NCI-H345 treated with DMSO at 0.1 percent for 48 hours (cell line): ENCODE measurements at regions not wholly inside any gene's neighbourhood (a gene's known extent, or its start where the extent isn't known, plus 50 kb on each side); places are given as distances from the start of the nearest gene placed in this dataset.
A peak's percentile ranks its signal among the peaks of the same experiment; 100 is the strongest.

Source experiments
- DNase-seq: peaks from one replicate; lab custom pipeline; 2025; ENCODE audit not compliant: unreplicated experiment; lab: John Stamatoyannopoulos, UW

DNA sequence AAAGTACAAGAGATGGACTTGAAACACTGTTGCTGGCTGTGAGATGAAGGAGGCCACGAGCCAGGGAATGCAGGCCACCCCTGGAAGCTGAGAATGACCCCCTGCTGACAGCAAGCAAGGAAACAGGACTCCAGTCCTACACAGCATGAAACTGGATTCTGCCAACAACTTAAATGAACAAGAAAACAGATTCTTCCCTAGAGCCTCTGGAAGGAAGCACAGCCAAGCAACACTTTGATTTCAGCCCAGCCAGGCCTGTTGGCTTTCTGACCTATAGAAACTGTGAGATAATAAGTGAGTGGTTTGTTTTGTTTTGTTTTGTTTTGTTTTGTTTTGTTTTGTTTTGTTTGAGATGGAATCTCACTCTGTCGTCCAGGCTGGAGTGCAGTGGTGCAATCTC is 105.3 kb upstream of the CACNA1A start:
- no peak for DNase-seq

DNA sequence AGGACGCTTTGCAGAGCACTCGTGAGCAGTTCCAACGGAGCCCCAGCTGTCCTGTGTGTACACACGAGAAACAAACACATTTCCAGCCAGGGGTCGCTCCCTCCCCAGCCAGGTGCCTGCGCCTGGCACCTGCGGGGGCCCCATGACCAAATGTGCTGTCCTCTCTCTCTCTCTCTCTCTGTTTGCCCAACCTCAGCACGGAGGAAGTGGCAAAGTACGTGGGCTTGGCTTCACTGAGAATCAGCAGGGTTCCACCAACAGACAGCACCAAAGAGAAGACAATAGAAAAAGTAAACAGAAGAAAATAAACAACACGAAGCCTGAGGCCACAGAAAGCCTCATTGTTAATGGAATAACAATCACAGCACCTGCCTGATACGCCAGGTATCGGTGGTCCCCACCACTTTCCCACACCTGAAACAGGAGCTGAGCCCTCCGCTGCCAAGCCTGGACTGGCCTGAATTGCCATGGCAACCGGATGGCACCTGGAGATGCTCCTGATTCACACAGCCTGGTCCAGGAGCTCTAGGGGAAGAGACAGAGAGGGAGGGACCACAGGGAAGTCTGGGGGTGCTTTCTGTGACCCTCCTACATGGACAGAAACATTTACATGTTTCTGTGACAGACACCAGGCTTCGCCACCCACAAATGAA is 103.9 kb upstream of the CACNA1A start:
- peak; percentile 94 for DNase-seq

DNA sequence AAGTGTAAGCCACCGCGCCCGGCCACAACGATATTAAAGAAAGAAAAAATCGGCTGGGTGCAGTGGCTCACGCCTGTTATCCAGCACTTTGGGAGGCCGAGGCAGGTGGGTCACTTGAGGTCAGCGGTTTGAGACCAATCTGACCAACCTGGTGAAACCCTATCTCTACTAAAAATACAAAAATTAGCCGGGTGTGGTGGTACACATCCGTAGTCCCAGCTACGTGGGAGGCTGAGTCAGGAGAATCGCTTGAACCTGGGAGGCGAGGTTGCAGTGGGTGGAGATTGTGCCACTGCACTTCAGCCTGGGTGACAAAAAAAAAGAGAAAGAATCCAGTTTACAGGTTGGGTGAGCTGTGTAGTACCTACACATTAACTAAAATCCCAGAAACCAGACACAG is 99.9 kb upstream of the CACNA1A start:
- no peak for DNase-seq

DNA sequence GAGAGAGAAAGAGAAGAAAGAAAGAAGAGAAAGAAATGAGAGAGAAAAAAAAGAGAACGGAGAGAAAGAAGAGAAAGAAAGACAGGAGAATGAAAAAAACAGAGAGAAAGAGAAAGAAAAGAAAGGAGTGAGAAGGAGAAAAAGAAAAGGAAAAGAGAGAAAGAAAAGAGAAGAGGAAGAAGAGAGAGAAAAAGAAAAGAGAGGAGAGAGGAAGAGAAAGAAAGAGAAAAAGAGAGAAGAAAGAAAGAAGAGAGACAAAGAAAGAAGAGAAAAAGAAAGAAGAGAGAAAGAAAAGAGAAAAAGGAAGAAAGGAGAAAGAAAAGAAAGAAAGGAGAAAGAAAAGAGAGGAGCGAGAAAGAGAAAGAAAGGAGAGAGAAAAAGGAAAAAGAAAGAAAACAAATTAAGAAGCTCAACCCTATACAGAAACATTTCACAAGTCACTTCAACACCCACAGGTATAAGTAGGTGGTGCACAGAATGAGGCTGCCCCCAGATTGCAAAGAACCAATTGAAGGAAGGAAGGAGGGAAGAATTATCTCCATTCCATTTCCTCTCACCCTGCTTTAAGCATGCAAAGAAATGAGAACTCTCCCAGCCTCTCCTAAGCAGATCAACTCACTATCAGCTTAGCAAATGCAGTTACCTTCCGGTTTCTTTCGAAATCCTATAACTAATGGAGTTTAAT is 98.8 kb upstream of the CACNA1A start:
- DNase-seq = no peak

DNA sequence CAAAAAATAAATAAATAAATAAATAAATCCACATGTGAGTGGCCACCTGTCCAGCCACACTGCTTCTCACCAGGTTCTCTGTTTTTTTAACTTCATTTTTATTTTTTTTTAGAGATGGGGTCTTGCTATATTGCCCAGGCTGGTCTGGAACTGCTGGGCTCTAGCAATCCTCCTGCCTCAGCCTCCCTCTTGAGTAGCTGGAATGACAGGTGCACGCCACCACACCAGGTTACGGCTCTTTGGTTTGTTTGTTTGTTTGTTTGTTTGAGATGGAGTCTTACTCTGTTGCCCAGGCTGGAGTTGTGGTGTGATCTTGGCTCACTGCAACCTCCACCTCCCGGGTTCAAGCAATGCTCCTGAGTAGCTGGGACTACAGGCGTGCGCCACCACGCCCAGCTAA is 94.5 kb upstream of the CACNA1A start:
- DNase-seq = no peak

DNA sequence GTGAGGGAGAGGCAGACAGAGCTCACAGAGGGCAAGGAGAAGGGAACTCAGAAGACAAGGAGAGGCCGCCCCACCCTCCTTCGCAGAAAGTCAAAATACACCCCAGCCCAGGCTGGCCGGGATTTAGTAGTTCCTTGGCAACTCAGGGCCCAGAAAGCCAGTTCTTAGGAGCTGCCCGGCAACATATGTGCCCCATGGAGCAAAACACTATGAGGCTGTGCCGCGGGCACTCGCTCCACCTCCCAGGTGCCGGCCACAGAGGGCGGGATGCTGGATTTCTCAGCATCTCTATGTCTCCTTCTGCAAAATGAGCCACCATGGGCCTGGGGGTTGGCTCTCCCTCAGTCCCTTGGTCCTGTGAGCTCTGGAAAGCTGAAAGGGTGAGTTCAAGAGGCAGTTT is 93.8 kb upstream of the CACNA1A start:
- no peak for DNase-seq

DNA sequence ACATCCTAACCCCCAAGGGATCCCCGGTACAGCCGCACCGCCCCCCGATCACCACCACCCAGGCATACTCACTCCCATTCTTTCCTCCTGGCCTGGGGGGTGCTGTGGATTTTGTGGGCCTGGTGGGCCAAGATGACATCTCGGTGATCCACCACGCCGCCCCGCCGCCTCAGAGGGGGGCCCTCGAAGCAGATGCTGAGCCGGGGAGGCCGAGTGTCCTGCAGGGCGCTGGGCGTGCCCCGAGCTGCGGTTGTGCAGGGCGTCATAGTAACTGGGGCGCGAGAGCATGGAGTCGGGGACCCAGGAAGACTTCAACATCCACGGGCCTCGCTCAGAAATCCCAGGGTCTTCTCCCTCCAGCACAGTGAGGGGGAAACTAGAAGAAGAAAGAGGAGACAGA is 93.4 kb upstream of the CACNA1A start:
- no peak for DNase-seq

DNA sequence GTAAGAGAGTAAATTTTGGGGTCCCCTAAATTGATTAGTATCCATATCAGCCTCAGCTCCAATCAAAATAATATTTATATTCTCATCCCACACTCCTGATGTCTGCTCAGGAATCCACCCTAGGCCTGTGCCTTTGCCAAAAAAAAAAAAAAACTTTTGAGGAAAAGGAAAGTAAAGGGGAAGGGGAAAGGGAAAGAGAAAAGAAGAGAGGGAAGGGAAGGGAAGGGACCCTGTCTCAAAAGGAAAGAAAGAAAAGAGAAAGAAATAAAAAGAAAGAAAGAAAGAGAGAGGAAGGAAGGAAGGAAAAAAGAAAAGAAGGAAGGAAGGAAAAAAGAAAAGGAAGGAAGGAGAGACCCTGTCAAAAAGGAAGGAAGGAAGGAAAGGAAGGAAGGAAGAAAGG is 91.8 kb upstream of the CACNA1A start:
- no peak for DNase-seq

DNA sequence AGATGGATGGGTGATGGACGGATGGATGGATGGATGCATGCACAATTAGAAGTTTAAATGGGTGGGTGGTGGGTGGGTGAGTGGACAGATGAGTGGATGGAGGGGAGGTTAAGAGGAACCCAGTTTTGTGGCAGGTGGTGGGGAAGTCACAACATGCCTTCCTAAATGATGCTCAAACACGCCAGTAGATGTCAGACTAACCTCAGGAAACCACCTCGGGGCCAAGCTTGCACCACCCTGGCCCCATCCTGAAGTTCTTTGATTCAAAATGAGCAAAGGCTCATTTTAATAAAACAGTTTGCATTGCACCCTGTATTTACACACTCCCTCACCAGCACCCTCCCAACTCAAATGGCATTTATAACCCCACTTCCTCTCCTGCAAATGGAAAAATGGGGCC is 91.4 kb upstream of the CACNA1A start:
- peak; percentile 51 for DNase-seq

DNA sequence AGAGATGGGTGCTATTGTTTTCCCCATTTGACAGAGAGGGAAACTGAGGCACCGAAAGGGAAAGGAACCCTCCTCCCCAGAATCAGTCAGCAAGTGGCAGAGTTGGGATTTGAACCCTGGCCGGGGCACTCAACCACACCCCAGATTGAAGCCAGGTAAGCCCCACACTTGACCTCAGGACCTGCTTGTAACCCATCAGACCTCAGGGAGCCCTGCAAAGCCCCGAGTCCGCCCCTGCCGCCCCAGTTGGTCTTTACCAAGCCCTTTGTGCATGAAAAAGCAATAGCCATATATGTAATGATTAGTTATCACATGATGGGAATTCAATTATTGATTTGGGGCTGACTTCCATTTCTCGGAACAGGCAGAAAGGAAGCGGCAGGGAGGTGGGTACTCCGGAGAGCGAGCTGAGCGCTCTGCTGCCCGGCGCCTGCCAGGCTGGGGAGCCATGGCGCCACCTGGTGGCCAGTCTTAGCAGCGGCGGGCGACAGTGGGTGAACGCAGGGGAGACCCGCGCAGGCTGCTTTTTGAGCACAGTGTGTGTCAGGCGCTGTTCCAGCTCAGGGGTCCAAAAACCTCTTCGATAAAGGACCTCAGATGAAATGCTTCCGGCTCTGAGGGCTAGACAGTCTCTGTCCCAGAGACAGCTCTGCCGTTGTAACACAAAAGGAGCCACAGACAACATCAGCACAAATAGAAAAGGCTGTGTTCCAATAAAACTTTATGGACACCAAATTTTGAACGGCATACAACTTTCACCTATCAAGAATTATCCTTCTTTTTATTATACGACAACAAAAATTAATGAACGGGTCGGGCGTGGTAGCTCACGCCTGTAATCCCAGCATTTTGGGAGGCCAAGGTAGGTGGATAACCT is 82.9 kb upstream of the CACNA1A start:
- no peak for DNase-seq

DNA sequence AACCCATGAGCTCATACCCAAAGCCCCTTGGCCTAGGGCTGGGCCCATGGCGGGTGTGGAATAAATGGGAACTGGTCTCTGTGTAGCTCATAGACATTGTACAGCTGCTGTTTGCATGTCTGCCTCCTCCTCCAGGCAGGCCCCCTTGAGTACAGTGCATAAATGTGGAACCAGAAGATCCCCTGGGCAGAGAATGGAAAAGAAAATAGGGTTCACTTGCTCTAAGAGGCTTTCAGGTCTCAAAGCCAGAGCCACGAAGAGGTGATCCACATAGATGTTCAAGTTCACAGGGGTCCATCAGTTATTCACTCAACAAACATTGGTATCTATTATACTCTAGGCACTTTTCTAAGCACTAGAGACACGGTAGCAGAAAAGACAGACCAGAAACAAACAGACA is 79.2 kb upstream of the CACNA1A start:
- no peak for DNase-seq

DNA sequence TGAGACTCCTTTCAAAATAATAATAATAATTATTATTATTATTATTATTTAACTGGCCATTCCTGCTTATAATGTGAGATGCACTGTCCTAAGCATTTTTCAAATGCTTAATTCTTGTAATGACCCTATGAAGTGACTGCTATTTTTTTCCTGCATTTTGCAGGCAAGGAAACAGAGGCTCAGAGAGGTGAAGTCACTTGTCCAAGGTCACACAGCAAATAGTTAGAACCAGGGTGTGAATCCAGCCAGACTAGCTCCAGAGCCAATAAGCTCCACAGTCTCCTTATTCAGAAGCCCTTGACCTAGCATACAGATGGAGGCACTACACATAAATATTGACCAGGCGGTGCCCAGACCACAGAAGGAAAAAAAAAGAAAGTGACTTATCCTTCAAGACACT is 77.5 kb upstream of the CACNA1A start:
- no peak for DNase-seq

DNA sequence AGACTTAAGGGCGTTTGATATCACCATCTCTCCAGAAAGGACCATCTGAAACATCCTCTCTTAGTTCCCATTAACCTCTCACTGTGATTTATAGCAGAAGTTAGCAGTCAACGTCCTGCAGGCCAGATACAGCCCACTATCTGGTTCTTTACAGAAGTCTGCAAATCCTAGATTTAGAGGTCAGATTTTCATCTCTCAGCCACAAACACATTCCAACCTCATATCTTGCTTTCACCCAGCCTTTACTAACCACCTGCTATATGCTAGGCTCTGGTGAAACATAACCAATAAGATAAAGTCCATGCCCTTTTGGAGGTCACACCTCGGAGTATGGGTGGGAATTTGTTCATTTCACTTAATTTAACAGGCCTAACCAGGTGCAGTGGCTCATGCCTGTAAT is 76.8 kb upstream of the CACNA1A start:
- no peak for DNase-seq

DNA sequence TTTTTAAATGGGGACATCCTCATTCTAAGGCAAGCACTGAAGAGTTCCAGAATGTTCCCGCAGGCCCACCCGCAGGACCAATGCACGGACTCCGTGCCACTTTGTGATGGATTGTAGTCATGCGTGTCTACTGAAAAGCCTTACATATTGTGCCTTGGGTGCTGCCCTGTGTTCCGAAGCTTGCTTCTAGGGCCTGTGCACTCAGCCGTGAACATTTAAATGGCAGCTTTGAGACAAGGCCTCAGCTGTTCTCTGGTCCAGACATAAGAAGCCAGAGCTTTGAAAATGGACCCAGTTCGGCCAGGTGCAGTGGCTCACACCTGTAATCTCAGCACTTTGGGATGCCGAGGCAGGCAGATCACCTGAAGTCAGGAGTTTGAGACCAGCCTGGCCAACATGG is 75.3 kb upstream of the CACNA1A start:
- no peak for DNase-seq

DNA sequence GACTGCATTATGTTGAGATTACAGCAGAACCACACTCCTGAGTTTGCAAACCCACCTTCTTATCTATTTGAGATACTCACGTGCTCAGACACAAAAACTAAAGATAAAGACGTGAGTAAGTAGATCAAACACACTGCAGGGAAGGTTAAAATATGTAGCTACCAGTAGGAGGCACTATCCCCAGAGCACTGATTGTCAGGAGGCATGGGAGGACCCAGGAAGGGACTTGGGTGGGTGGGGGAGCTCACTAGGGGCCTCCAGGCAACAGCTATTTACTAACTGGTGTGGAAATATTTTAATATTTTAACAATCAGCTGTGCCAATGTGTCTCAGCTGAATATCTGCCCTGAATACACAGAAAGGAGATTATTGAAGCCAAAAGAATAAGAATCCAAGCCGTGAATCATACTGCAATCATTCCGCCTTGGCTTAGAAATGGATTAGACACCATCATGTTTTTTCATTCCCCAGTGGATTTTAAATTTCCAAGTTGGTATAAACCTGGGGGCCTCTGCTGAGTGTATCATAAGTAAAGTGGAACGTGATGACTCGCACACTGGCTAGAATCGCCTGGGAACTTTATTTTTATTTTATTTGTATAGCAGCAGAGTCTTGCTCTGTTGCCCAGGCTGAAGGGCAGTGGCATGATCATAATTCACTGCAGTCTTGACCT is 73.2 kb upstream of the CACNA1A start:
- DNase-seq = no peak

DNA sequence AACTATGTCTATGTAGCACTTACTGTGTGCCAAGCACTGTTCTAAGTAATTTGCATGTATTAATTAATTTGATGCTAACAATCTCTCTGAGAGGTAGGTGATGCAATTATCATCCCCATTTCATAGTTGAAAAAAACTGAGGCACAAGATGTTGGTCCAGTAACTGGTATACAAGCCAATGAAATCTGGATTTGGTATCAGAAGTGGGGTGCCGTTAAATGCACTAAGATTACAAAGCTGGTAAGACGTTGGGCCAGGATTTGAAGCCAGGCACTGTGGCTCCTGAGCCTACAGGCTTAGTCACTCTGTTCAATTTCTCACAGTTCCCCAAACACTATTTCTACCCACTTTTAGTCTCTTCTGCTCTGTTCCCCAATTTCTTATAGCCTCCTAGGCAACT is 70.4 kb upstream of the CACNA1A start:
- no peak for DNase-seq

DNA sequence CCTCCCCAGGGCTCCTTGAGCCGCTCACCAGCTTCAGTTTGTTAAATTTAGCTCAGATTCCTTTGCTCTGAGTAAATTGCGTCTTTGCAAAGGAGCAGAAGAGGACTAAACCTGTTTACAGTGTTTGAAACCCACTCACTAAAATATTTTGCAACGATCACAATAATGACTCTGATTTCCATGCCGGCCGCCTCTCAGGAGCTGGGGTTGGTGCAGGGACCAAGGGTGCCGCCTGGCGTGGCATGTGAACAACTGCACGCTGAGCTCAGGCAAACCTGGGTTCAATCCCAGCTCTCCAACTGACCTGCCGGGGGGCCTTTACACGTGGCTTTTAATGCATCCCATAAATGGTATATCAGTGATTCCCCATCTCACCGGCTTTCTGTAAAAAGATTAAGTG is 68.7 kb upstream of the CACNA1A start:
- no peak for DNase-seq

DNA sequence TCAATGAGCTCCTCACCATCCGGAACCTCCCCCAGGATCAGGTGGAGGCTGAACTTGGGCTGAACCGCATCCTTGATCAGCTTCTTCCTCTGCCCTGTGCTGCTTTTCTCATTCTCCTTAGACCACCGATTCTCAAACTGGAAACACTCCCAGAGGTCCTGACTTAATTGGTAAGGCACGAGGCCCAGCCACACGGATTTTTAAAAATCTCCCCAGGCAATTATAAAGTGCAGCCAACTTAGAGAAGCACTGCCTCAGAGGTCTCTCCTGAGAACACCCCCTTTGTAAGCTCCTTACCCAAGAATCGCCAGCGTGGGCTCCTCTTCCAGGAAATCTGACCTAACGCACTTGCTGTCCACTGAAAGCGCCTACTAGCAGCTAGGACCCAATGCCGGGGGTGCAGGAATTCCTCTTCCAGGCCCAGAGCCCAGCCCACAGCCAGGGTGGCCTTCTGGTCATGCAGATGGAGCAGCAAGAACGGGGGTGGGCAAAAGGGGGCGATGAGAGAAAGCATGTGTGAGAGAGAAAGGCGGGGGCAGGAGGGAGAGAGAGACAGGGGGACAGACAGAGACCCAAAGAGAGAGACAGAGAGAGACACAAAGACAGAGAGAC is 66.9 kb upstream of the CACNA1A start:
- DNase-seq = no peak

DNA sequence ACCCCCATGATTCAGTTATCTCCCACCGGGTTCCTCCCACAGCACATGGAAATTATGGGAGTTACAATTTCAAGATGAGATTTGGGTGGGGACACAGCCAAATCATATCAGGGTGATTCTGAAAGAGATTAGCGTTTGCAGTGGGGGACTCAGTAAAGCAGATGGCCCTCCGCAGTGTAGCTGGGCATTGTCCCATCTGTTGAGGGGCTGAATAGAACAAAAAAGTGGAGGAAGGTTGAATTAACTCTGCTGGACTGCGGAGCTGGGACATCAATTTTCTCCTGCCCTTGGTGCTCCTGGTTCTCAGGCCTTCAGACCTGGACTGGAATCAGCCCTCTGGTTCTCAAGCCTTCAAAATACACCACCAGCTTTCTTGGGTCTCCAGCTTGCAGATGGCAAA is 55.2 kb upstream of the CACNA1A start:
- no peak for DNase-seq

DNA sequence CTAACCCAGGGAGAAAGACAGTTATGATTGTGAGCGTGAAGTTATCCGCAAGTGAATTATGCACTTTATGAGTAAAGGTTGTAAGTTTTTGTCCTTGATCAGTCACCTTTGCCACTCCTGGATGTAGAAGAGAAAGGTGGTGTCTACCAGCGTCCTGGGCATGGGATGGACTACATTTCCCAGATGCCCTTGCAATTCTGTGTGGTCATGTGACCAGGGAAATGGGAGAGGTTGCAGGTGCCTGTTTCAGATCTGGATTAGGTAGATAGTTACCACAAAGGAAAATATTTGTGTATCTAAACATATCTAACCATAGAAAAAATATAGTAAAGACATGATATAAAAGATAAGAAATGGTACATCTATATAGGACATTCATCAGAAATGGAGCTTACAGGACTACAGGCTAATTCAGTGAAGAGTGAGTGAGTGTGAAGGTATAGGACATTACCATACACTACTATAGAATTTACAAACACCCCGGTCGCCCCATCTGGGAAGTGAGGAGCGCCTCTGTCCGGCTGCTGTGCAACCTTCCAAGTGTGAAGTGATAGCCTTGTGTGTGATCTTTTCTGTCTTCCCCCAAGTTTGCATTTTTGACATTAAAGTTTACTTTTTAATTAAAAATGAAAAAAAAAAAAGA is 51.6 kb upstream of the CACNA1A start:
- no peak for DNase-seq

DNA sequence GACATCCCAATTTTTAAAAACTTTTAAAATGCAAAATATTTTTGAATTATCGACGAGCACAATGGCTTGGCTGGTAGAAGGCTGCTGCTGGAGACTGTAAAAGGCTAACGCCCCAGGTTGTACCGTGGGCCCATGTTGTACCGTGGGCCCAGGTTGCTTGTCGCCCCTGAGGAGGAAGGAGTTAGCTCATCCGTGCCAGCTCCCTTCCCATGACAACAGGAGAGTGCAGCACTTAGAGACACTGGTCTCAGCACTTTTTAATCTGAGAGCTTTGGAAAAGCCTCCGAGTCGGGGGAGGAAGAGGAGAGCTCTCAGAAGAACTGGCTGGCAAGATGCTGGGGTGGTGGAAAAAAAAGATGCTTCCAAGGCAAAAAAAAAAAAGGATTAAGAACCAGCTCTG is 50.3 kb upstream of the CACNA1A start:
- no peak for DNase-seq
